Stimulated activated CD4-positive, alpha-beta T cell treated with anti-CD3 and anti-CD28 coated beads, TNF-alpha, amount 100 ng/mL, for 24 hours (primary cell): ENCODE measurements at regions not wholly inside any gene's neighbourhood (a gene's known extent, or its start where the extent isn't known, plus 50 kb on each side); places are given as distances from the start of the nearest gene placed in this dataset.
A peak's percentile ranks its signal among the peaks of the same experiment; 100 is the strongest.

ENCODE experiments used
- DNase-seq, 3 experiments: peaks; one replicate each; pipeline ENCODE4 v3.0.0-alpha.2; 2020; ENCODE audit warnings: low read depth in 3 of 3

- no peak for DNase-seq
These were observed 269.5 kb downstream of the MAP2K4 start for GRCh38 chr17:12290207-12290606.

GRCh38 chr17:12296209-12296625, 275.5 kb downstream of the MAP2K4 start:
- no peak for DNase-seq

- no peak for DNase-seq
These were observed 280.9 kb downstream of the MAP2K4 start for GRCh38 chr17:12301551-12301950.

- no peak for DNase-seq
These were observed 282.0 kb downstream of the MAP2K4 start for GRCh38 chr17:12302711-12303110.

- no peak for DNase-seq
These were observed 290.1 kb downstream of the MAP2K4 start for GRCh38 chr17:12310811-12311210.

GRCh38 chr17:12312692-12313091, 292.0 kb downstream of the MAP2K4 start:
- no peak for DNase-seq

- no peak for DNase-seq
These were observed 293.1 kb downstream of the MAP2K4 start for GRCh38 chr17:12313786-12314185.

- DNase-seq: no peak
These were observed 295.3 kb downstream of the MAP2K4 start for GRCh38 chr17:12316021-12316420.

- no peak for DNase-seq
These were observed 298.0 kb downstream of the MAP2K4 start for GRCh38 chr17:12318571-12319266.

- DNase-seq: no peak
These were observed 299.6 kb downstream of the MAP2K4 start for GRCh38 chr17:12320286-12320685.

- no peak for DNase-seq
These were observed 307.5 kb downstream of the MAP2K4 start for GRCh38 chr17:12328204-12328603.

GRCh38 chr17:12330456-12330855, 309.8 kb downstream of the MAP2K4 start:
- DNase-seq: no peak

GRCh38 chr17:12341328-12341727, 320.7 kb downstream of the MAP2K4 start:
- DNase-seq: no peak

- DNase-seq: no peak
These were observed 321.5 kb downstream of the MAP2K4 start for GRCh38 chr17:12342161-12342560.

GRCh38 chr17:12342609-12343435, 322.1 kb downstream of the MAP2K4 start:
- DNase-seq: peak in 1 of 3 experiments; percentile 12

GRCh38 chr17:12348476-12348875, 317.2 kb upstream of the MYOCD start:
- DNase-seq: no peak

- no peak for DNase-seq
These were observed 316.4 kb upstream of the MYOCD start for GRCh38 chr17:12349297-12349696.

GRCh38 chr17:12352127-12352526, 313.6 kb upstream of the MYOCD start:
- no peak for DNase-seq

- DNase-seq: no peak
These were observed 308.1 kb upstream of the MYOCD start for GRCh38 chr17:12357600-12357999.

GRCh38 chr17:12358477-12358876, 307.2 kb upstream of the MYOCD start:
- no peak for DNase-seq

- DNase-seq: no peak
These were observed 302.7 kb upstream of the MYOCD start for GRCh38 chr17:12362853-12363455.

- DNase-seq: no peak
These were observed 299.9 kb upstream of the MYOCD start for GRCh38 chr17:12365805-12366204.

GRCh38 chr17:12369065-12369464, 296.6 kb upstream of the MYOCD start:
- DNase-seq: no peak
